ENCODE measurements at regions not wholly inside any gene's neighbourhood (a gene's known extent, or its start where the extent isn't known, plus 50 kb on each side); places are given as distances from the start of the nearest gene placed in this dataset.
A peak's percentile ranks its signal among the peaks of the same experiment; 100 is the strongest.

DNA sequence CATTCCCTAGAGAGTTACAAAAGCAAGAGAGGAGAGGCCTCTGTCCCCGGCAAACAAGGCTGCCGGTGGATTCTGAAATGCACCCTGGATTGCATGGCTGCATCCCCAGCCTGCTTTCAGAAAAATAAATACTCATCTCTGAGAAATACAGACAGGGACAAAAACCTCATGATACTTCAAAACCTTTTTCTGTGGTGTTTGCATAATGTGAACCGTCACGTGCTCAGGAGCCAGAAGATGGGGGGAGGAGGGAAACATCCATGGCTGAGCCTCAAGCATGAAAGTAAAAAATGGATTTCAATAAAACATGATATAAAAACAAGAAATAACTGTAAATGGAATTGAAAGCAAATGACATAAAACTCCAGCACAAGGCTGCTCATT, 198.5 kb upstream of the NCAM1 start:
- no peak for DNase-seq (ENCODE audit: low spot score in 2 of 2)
- no peak for FAIRE-seq

DNA sequence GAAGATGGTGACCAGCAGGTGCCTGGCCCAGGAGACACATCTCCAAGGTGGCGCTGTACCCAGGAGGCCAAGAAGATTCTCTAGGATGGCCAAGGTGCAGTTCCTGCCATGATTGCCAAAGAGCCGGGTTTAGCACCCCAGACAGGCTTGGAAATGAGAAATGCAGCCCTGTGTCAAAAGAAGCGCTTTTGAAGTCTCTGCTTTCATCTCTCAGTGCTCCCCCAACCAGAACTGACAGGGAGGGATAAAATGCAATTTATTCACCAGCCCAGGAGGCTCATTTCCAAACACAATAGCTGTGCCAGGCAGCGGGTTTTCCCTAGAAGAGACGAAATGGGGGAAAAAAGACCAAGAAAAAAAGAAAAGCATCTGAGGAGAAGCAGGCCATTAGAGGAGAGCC, 195.9 kb upstream of the NCAM1 start:
- no peak for FAIRE-seq

DNA sequence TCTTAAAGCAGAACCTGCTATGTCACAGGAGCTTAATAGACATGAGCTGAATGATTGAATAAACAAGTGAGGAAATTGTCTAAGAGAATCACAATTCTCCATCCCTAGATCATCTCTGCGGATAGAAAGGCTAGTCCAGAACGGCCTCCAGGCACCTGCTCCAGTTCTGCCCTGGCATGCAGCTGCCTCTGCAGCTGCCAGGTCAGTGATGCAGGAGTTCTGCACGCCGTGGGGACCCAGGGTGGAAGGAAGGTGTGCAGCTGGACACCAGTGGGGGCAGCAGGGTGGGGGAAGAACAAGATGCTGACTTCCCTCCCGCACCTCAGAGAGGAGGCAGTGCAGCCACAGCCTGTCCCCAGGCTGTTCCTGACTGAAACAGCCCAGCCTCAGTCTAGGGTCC, 192.1 kb upstream of the NCAM1 start:
- DNase-seq (ENCODE audit: low spot score in 2 of 2) (no peak), FAIRE-seq (no peak)

More for the DNA sequence above, 195.9 kb upstream of the NCAM1 start:
- DNase-seq (ENCODE audit: low spot score in 2 of 2) = no peak

DNA sequence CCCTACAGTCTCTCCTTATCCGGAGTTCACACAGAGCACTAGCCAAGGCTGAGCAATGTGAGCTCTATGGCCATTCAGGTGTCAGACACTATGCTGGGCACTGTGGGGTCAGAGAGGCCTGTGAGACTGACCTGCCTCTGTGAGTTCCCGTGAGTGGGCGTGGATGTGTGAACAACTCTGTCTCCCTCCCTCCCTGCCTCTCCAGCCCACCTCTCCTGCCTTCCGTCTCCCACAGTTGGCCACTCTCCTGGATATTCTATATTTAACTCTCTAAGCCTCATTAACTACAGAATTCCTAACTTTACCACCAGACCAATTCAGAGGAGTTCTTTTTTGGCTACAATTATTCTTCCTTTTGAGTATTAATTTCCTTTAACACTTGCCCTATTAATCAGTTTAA, 191.6 kb upstream of the NCAM1 start:
- DNase-seq (ENCODE audit: low spot score in 2 of 2) (no peak), FAIRE-seq (no peak)

GRCh38 chr11:112770033-112770432, 191.2 kb upstream of the NCAM1 start:
- FAIRE-seq = no peak
- DNase-seq (ENCODE audit: low spot score in 2 of 2) = no peak

- DNase-seq (ENCODE audit: low spot score in 2 of 2) (peak in 1 of 2 donors; percentile 39), FAIRE-seq (peak; percentile 24)
These were observed 190.7 kb upstream of the NCAM1 start for GRCh38 chr11:112770487-112770886.

GRCh38 chr11:112771851-112772250, 189.4 kb upstream of the NCAM1 start:
- DNase-seq (ENCODE audit: low spot score in 2 of 2) = no peak
- no peak for FAIRE-seq

- no peak for FAIRE-seq
- DNase-seq (ENCODE audit: low spot score in 2 of 2) = no peak
These were observed 188.0 kb upstream of the NCAM1 start for GRCh38 chr11:112773264-112773663.

GRCh38 chr11:112776834-112777233, 184.4 kb upstream of the NCAM1 start:
- DNase-seq (ENCODE audit: low spot score in 2 of 2) = no peak
- FAIRE-seq = no peak

- DNase-seq (ENCODE audit: low spot score in 2 of 2) (no peak), FAIRE-seq (no peak)
These were observed 183.9 kb upstream of the NCAM1 start for GRCh38 chr11:112777283-112777751.

DNA sequence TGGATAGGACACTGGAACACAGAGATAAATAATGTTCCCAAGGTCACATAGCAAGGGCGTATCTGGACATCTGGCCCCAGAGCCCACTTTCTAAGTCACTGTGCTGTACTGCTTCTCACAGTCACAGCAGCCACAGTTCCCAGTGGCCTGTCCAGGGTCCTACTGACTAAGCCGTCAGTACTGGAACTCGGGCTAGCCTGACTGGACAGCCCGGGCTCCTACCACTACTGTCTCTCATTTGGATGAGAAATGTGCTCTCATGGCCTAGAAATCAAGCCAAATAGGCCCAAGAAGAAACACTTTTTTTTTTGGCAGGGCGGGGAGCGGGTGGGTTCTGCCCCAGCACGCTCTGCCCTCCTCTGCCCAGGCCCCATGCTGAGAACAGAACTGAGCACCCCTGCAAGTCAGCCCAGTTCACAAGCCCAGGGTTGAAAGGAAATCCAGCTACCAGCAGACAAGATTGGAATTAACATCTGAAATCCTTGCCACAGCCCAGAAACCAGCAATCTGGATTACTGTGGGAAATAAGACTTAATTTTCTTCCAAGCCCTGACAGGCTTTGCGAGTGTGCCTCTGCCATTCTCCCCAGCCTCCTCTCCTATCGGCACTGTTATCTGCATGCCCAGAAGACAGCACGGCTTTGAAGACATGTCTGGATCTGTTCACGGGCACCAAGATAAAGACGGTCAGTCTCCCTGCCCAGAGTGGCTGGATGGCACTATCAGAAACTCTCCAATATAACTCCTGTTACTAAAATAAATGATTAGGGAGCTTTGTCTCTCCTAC, 182.9 kb upstream of the NCAM1 start:
- DNase-seq (ENCODE audit: low spot score in 2 of 2) = no peak
- FAIRE-seq = no peak

DNA sequence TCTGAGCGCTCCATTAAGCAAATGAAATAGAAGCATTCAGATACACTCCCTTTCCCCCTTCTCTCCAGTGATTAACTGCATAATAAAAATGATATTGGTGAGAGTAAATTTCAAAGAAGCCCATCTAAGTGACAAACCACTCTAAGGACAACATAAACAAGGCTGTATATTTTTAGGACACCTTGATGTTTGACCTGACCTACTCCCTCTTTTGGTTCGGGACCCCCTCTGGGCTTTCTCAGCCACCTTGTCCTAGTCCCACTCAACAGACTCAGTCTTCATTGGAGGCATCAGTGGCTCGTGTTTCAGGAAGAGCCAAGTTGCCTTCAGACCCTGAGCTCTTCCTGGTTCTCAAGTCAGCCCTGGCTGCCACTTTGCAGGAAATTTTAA, 182.3 kb upstream of the NCAM1 start:
- DNase-seq (ENCODE audit: low spot score in 2 of 2) = no peak
- FAIRE-seq = no peak

DNA sequence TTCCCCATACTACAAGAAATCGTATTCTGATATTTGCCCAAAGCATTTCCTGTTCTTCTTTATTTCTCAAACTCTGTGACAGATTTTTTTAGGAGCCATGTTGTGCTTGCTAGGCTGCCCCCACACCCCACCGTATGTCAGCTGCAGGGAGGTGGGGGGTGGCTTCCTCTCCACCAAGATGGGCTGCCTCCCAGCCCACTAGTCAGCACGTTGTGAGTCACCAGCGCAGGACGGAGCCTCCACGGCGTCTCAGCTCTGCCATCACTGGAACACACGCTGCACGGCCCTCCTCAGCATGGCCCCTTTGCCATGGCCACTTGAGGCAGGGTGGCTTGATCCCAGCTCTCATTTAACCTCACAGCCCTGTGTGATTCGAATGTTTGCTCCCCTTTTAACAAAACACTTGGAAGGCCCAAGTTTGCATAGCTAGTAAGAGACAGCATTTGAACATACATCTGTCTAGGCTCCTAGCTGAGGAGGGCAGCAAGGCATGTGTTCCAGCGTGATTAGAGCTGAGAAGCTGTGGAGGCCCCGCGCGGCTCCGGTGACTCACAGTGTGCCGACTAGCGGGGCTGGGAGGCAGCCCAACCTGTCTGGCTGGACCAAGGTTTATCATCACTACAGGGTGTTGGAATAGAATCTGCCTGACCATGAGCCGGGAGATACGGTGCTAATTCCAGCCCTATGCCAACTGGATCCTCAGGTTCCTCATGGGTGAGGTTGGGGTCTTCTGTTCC, 180.7 kb upstream of the NCAM1 start:
- DNase-seq (ENCODE audit: low spot score in 2 of 2) = no peak
- no peak for FAIRE-seq

GRCh38 chr11:112783945-112784322, 177.3 kb upstream of the NCAM1 start:
- no peak for DNase-seq (ENCODE audit: low spot score in 2 of 2)
- no peak for FAIRE-seq

GRCh38 chr11:112784323-112785073, 176.7 kb upstream of the NCAM1 start:
- FAIRE-seq = no peak
- no peak for DNase-seq (ENCODE audit: low spot score in 2 of 2)

DNA sequence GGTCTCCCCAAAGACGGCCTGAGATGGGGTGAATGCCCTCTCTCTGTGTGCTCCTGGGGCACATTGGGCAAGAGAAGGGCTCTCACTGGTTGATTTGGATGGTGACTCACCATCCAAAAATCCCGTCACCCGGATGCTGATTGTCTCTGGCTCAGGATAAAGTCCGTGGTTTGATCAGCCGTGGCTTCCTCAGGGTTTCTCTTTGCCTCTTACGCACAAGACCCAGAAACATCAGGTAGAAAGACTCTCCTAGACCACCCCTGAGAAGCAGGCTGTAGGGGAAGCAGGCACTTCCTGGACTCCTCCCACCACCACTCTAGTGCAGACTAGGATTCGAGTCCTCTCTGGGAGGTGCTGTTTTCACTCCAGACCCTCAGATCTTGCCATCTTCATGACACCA, 176.1 kb upstream of the NCAM1 start:
- DNase-seq (ENCODE audit: low spot score in 2 of 2) = no peak
- no peak for FAIRE-seq

- DNase-seq (ENCODE audit: low spot score in 2 of 2) (no peak), FAIRE-seq (no peak)
These were observed 175.5 kb upstream of the NCAM1 start for GRCh38 chr11:112785719-112786118.

DNA sequence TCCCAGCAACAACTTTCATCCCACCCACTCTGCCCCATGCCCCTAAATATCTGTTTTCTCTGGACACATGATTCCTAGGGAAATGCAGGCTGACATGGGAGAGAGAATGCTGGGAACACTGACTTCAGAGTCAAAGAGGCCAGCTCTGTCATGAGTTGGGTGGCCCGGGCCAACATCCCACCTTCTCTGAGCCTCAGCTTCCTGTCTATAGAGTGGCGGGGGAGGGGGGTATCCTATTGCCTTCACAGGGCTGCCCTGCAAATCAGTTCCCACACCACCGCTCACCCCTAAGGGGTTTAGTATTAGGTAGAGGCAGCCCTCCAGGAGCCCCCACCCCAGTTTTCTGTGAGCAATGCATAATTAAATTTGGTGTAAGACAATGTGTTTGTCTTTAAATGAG, 175.0 kb upstream of the NCAM1 start:
- DNase-seq (ENCODE audit: low spot score in 2 of 2) (no peak), FAIRE-seq (no peak)

- no peak for FAIRE-seq
- no peak for DNase-seq (ENCODE audit: low spot score in 2 of 2)
These were observed 174.2 kb upstream of the NCAM1 start for GRCh38 chr11:112786886-112787530.

GRCh38 chr11:112789481-112789880, 171.7 kb upstream of the NCAM1 start:
- no peak for FAIRE-seq
- DNase-seq (ENCODE audit: low spot score in 2 of 2) = no peak

GRCh38 chr11:112790286-112790685, 170.9 kb upstream of the NCAM1 start:
- FAIRE-seq (no peak), DNase-seq (ENCODE audit: low spot score in 2 of 2) (no peak)
